OCI-M2 (cell line): ENCODE measurements at regions not wholly inside any gene's neighbourhood (a gene's known extent, or its start where the extent isn't known, plus 50 kb on each side); places are given as distances from the start of the nearest gene placed in this dataset.
"Not testable (repeated sequence)": the region's sequence is repeated elsewhere in the genome, so short reads cannot be mapped to it uniquely, and the experiment has no call there.

Experiments
- DNase-seq: peaks from one replicate; lab custom pipeline; 2025; ENCODE audit not compliant: unreplicated experiment; lab: John Stamatoyannopoulos, UW

DNA sequence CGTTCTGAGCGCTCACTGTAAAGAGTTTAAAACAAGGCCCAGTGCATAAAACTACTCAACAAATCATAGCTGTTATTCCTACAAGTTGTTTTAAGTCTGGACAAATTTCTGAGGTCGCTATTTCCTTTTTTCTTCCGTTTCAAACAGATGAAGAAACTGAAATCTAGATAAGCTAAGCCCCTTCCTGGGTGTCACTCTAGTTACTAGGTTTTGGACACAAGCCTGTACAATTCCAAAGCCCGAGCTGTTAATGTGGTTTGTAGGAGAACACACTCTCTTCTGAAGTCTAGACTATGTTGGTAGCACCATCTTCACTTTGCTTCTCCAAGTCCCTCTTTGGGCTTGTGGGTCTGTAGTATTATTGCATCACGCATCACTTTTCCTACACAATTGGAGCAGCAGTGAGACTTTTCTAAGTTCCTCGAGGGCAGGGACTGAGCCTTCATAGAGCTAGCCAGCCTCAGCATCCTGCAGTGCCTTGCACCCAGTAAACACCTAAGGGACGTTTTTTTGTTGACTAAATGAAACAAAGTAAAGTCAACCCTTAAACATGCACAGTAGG lies 142.6 kb upstream of the PROK2 start:
- no peak for DNase-seq

DNA sequence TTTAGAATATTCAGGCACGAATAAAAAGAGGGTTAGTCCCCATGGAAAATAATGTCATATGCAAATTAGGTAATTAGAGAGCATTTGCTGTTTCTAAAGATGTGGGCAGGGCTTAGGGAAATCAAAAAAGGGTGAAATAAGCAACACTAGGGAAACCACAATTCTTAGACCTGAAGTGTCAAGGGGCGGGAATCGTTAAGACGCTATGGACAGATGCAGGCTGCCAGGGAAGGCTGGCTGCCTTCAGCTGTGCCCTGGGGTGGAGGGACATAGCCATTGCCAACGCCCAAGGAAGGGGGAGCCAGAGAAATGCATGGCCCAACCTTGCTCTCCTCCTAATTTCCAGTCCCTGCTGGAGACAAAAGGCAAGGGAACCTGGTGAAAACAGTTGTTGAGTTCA lies 141.7 kb upstream of the PROK2 start:
- DNase-seq = no peak

DNA sequence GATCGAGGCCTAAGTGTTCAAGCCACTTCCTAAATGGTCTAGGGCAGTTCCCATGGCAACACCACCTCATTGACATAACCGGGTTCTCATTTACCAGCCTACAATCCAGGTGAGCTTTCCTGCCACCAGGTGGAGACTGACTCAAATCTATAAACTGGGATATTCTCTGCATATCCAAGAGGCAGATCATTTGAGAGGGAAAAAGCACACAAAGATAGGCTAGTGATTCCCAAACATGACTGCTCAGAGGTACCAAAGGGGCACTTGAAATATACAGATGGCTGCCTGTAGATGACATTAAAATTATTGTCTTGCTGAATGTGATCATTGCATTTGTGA lies 141.3 kb upstream of the PROK2 start:
- DNase-seq = no peak

DNA sequence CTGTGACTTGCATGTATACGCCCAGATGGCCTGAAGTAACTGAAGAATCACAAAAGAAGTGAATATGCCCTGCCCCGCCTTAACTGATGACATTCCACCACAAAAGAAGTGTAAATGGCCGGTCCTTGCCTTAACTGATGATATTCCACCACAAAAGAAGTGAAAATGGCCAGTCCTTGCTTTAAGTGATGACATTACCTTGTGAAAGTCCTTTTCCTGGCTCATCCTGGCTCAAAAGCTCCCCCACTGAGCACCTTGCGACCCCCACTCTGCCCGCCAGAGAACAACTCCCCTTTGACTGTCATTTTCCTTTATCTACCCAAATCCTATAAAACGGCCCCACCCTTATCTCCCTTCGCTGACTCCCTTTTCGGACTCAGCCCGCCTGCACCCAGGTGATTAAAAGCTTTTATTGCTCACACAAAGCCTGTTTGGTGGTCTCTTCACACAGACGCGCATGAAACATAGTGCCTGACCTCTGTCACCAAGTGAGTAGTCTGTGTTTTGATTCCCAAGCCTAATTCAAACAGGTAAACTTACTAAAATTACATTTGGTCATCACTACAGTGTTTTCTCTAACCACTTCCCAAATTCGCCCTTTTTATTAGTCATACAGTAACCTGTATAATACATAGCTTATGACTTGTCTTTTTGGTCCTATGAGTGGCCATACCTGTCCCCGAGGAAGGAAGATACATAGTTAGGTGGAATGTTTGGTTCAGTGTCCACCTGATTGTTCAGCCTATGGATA lies 140.7 kb upstream of the PROK2 start:
- not testable (repeated sequence) for DNase-seq

DNA sequence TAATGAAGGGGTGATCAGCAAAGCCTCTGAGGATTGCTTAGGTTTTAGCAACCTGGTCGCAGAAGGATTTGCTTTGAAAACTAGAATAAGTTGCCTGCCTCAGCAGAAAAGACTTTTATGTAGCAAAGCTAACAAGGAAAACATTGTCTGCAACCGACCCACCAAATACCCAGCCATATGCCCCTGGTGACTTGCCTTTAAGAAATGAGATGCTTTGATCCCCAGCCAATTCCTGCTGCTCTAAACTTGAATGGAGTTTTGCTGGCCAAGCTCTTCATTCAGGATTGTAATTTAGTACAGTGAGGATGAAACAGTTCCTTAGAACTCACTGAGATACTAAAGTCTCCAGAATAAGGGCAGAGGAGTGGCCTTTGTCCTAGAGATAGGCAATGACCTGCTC lies 139.8 kb upstream of the PROK2 start:
- no peak for DNase-seq

DNA sequence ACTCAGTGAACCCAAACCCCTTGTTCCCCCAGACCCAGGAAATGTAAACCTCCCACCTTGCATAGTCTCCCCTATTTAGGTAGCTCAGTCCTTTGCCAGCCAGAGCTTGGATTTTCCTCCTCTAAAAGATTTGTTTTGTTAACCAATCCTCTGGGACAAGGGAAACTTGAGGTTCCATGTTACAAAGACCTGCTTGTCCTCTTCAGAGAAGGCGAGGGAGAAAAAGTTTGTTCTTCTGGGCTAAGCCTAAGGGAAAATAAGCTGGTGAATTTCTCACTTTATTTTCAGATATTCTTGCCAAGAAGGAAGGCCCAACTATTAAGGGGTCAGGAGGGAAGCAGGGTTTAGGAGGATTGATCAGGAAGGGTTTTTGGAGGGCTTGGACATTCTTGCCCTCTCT lies 136.1 kb upstream of the PROK2 start:
- DNase-seq = no peak

DNA sequence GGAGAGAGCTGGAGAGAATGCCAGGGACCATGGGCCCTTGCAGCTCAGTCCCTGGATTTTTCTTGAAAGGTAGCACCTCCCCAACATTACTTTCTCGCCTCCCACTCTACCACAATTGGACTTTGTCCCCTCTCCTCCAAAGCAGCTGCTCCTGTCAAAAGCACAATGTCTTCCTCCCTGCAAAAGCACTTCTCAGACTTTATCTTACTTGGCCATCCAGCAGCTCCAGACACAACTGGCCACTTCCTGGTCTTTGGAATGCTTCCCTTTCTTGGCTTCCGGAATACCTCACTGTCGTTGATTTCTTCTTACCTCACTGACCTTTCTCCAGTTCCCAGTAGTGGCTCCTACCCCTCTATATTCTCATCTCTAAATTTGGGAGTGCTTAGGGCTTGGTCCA lies 134.6 kb upstream of the PROK2 start:
- DNase-seq = no peak

DNA sequence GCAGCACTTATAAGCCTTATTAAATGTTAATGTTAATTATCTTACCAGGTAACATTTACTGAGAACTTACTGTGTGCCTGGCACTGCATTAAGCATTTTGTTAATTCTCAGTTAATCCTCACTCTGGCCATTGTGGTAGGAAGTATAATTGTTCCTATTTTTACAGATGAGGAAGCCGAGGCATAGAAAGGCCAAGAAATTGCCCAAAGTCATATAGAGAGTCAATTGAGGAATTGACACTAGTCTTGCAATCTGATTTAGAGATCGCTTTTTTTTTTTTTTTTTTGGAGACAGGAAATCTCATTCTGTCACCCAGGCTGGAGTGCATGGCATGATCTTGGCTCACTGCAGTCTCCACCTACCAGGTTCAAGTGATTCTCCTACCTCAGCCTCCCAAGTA lies 132.6 kb upstream of the PROK2 start:
- no peak for DNase-seq

DNA sequence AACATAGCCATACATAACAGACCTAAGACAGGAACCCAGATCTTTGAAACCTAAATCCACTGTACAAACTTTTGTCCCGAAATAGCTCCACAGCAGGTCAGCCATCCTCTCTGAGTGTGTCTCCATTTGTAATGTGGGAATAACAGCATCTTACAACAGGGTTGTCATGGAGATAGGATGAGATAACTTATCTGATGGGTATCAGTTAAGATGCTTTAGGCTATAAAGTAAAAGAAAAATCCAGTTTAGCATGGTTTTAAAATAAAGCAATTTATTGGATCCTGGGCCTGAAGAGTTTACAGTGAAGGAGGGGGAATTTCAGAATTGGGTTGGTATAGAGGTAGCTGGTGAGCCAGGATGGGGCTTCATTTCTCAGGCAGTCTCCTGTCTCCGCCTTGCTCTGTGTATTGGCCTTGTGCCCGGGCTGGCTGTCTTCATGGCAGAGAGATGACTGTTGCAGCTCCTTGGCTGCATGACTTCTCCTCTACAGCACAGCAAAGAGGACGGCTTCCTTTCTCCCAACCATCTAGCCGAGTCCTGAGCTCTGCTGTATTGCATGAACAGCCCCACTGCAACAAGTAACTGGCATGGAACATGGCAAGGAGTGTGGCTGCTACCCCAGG lies 131.9 kb upstream of the PROK2 start:
- no peak for DNase-seq

DNA sequence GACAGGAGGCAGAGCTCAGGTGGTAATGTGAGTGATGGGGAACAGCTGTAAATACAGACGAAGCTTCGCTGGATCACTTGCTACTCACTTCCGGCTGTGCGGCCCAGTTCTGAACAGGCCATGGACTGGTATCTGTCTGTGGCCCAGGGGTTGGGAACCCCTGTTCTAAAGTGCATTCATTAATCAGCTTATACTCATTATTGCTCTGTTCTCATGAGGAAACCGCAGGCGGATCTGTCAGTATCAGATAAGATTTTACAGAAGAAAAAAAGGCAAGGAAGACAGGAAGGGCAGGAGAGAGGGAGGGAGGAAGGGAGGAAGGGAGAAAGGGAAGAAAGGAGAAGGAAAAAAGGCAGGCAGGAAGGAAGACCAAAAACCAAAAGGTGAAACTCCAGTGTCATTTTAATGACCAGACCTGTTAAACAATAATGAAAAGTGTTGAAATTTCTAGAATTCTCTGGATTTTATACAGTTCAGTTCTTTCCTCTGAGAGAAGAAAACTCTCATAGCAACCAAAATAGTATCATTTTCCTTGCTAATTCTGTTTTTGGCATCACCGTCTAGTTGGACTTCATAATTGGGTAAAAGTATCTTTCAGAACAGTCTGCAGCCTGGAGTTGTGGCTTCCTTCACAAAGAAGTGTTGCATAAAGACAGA lies 128.0 kb upstream of the PROK2 start:
- DNase-seq = no peak

DNA sequence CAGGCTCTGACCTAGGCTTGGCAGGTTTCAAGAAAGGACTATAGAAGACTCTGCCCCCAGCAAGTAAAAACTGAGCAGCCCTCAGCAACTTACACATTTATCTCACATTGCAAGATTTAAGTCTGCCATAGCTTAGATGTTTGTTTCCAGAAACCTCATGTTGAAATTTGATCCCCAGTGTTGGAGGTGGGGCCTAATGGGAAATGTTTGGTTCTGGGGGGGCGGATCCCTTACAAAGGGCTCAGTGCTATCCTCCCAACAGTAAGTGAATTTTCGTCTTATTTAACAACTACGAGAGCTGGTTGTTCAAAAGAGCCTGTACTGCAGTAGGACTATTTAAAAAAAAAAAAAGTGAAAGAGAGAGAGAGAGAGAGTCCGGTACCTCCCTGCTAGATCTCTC lies 125.2 kb upstream of the PROK2 start:
- DNase-seq = no peak

DNA sequence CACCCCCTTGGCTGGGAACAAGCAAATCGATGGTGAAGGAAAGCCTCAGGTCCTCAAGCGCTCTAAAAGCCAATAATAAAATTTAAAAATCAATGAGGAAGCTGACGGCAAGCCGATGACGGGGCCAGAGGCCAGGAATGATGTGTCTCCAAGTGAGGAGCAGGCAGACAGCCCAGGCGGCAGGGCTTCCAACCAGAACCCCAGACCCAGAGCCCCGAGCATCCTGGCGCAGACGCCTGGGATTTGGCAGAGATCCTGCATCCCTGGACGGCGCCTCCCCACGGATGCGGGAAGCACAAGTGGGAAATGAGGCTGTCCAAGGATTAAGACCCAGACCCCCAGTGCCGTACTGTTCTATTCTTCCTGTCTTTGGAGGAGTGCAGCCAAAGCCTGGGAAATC lies 123.0 kb upstream of the PROK2 start:
- no peak for DNase-seq

DNA sequence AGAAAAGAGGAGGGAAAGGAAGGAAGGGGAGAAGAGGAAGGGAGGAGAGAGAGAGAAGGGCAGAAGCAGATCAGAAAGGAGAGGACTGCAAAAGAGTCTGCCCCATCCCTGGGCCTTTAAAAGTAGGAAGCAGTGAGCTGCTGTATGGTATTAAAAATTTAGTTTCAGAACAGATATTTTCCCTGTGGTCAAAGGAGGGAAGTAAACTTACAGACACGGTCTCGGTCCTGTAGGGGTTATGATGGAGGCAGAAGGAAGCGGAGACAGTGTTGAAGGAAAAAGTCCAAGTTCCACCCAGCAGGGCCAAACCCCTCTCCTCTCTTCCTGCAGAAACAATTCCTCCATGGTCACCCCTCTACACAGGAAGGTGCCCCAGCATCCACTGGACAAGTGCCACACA lies 122.0 kb upstream of the PROK2 start:
- DNase-seq = no peak

DNA sequence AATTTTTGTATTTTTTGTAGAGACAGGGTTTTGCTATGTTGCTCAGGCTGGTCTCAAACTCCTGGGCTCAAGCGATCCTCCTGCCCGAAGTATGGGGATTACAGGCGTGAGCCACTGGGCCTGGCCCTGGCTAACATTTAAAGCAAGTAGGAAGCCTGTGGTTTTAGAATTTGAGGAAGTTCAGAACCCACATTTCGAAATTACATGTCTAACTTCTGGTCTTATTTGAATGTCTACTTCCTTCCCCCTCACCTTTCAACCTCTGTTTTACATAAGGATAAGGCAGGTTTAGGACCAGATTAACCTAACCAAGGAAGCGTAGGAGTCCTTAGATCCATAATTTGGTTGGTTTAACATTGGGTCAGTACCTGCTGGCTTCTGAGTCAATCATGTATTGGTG lies 120.5 kb upstream of the PROK2 start:
- DNase-seq = no peak

DNA sequence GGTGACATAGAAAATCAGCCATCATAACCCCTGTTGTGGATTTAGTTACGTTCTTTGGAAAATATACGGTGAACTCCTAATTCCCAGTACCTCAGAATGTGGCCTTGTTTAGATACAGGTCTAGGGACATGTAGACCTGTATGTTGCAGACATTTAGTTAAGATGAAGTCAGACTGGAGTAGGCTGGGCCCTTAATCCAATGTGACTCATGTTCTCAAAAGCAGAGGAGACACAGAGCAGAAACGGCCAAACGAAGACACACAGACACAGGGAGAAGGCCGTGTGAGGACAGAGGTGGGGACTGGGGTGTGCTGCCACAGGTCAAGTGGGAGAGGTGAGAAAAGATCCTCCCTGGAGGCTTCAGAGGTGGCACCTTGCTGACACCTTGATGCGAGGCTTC lies 119.0 kb upstream of the PROK2 start:
- no peak for DNase-seq

DNA sequence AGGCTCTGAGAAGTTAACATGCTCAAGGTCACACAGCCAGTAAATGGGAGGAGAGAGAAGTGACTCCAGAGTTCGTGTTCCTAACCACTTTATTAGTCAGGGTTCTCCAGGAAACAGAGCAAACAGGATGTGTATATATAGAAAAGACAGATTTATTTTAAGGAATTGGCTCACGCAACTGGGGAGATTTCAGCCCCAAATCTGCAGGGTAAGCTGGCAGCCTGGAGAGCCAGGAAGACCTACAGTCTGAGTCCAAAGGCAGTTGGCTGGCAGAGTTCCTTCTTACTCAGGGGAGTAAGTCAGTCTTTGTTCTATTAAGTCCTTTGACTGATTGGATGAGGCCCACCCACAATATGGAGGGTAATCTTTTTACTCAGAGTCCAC lies 118.2 kb upstream of the PROK2 start:
- DNase-seq = no peak

DNA sequence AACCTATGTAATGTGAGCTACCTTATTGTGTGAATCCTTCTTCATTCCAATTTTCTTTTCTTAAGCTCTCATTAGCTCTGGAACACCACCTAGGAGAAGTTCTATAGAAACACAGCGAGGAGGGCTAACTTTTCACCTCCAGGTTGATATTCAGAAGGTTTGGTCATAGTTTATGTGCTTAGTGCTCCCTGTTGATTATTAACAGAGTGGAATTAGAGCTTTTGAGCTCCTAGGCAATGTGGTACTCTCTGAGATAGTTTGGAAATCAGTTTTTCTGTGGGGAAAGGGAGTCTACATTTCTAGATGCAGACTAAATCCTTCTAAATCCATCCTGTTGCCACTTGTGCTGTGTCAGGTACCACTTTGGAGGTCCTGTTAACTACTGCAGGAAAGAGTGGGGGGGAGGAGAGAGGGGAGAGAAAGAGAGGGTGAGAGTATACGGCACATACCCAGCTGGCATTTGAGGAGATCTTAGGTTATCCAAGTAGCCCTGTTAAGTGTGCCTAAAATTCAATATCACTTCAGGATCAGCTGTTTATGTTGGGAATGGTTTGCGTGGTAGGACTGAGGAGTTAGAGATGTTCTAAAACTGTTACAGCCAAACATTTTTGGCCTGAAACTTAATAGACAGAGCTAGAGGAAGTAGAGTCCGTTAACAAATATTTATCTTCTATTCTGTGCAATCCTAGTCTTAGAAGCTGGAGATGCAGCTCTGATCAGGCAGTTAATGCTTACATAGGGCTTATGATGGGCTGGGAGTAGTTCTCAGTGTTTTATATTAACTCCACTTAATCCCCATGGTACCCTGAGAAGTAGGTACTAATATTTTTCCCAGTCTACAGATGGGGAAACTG lies 117.5 kb upstream of the PROK2 start:
- DNase-seq = no peak

DNA sequence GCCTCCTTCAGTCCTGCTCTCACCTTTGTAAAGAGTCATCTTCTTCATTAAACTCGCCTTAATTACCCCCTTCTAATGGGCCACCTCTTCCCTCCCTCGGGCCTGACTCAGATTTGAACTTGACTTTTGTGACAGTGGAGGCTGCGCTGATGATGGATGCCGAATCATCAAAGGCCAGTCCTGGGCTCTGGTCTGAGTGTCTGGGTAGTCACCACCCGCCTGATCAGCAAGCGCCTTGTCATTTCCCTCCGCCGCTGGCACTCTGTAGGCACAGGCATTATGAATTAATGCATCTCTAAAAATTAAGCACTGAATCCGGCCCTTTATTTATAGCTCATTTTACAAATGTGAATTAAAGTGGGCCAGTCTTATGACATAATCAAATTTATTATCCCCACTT lies 116.7 kb upstream of the PROK2 start:
- DNase-seq = no peak

DNA sequence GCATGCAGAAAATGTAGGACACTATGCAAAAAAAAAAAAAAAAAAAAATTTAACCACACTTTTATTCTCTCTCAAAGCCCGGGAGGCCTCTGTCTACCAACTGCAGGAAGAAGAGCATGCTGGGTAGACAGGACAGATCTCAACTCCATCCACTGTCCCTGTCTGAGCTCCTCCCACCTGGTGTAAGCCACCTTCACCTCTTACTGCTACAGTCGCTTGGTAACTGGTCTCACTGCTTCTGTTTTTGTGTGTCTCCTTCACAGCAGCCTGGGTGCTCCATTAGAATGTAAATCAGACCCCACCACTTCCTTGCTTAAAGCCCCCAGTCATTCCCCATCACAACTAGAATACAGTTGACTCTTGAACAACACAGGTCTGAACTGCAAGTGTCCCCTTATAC lies 115.1 kb upstream of the PROK2 start:
- no peak for DNase-seq

DNA sequence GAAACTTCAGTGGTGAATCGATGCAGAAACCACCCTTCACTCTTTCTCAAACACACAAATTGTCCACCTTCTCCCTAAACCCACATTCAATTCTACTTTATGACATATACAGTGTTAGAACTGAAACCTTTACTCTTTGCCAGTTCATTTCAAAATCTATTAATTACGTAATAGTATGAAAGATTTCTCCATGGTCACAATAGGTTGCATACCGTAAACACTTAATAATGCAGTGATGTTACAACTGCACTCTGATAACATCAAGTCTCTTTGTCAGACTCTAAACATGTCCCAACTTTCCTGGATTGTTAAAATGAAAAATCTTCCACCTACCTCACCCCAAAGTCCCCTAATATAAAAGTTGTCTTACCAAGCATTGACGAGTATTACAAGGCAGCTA lies 111.8 kb upstream of the PROK2 start:
- no peak for DNase-seq

DNA sequence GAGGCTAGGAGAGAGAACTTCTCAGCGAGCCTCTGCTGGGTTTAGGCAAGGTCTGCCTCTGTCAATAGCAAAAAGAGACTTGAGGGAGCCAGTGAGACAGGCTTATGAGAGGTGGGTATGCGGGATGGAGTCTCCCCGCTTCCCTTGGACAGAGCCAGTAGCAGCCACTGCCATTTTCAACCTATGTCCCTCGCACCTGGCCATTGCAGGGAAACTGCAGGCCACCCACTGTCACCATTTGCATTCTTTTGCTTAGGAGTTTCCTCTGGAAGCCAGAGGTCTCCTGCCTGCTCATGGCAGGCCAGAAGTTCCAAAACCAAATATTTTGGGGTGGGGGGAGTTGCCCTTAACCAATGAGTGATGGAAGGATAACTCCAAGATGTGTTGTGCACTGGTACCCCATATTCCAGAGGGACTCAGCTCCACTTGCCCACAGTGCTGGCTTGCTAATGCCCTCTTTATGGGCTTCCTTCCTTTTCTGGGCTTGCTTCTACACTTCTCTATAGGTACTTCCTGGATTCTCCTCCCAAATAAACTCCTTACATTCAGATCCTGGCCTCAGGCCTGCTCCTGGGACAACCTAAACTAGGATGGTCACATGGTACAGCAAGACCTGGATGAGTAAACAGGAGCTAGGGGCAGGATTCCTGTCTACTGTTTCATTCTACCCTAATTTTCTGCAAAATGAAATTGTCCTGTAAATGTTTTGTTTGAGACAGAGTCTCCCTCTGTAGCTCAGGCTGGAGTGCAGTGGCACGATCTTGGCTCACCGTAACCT lies 108.9 kb upstream of the PROK2 start:
- no peak for DNase-seq
